Fibroblast of skin of right biceps (primary cell): ENCODE measurements at regions not wholly inside any gene's neighbourhood (a gene's known extent, or its start where the extent isn't known, plus 50 kb on each side); places are given as distances from the start of the nearest gene placed in this dataset.

ENCODE experiments used
- DNase-seq: peaks from one replicate; pipeline ENCODE4 v3.0.0-alpha.2; 2013

DNA sequence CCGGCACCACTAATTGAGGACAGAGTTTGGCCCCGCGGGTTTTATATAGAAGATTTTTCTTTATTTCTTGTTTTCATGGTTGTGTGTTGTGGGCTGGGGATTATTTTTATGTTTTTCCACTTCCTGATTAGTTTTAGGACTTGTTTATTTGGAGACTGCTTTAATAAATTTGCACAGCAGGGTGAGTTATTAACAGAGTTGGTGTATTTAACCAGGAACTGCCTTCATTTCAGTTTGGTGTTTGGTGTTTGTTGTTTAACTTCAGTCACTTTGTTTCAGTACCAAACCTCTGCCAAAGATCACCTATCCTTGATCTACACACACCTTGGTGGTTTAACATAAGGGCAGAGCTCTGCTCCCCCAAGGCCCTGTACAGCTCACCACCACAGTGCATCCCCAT lies 103.5 kb upstream of the LMO4 start:
- DNase-seq = no peak

DNA sequence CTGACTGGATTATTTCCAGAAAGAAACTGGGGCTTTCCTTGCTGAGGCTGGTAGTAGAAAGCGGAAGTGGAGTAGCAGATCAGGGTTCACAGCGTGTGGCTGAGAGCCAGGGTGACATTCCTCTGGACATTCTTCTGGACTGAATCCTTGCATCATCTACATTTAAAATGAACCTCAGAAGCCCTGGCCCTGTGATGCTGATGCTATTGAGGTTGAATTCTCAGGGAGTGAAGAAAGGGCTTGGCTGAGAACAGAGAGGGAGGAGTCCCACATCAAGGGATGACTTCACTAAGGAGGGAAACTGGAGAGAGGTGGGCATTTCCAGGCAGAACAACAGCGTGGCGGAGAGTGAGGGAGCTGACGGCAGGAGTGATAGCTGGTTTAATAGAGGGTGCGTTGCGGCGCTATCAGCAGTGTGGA lies 102.3 kb upstream of the LMO4 start:
- peak; percentile 99 for DNase-seq

DNA sequence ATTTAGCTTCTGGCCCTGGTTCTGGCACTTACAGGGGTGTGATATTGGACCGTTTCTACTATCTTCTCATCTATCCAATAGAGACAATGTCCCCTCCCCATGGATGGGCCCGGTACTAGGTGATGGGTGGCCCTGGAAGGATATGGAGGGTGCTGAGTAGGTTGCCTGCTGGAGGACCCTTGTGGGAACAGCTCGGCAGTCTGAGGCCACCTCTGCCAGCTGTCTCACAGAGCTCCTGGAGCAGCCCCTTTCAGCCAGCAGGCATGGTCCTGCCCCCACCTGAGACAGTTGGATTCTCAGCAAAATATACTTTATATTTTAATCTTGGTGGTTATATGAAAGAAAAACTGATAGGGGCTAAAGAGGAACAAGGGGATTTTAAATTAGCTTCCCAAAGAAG lies 101.0 kb upstream of the LMO4 start:
- DNase-seq = no peak

DNA sequence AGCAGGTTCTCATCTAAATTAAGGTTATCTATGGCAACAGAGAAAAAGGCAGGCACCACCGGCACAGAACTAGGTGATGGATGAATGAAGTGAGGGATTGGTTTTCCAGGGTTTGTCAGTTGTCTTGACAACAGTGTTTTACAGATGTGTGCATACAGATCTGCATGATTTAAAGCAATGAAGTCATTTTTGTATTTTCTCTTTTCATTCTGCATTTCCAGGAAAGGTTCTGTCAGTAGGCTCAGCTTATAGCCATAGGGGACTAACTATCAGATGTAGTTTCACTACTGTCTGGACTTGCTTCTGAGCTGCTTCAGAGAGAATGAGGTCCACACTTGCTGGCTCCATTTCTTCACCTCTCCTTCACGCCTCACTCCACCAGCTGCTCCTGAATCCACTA lies 98.2 kb upstream of the LMO4 start:
- no peak for DNase-seq

DNA sequence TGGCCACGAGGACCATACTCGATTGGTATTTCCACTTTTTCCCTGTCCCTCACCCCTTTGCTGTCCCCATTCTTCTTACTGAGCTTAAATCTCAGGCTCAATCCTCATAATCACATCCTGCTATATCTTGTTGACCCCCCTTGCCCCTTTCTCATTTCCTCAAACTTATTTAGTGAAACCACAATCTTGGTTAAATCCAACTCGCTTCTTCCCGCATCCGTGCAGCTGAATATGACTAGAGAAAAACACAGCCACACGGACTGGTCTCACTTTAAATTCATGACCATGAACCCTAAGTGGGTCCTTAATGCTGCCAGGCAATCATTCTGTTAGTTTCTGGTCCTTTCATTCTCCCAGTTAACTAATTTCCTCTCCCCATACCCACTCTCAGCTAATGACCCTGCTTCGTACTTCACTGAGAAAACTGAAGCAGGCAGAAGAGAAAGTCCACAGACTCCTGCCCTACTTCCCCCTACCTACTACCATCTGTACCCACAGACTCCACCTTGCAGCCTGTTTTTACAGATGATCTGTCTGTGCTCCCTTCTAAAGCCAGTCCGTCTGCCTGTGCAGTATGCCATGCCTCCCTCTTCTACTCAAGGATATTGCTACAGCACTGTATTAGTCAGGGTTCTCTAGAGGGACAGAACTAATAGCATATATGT lies 96.8 kb upstream of the LMO4 start:
- DNase-seq = no peak

DNA sequence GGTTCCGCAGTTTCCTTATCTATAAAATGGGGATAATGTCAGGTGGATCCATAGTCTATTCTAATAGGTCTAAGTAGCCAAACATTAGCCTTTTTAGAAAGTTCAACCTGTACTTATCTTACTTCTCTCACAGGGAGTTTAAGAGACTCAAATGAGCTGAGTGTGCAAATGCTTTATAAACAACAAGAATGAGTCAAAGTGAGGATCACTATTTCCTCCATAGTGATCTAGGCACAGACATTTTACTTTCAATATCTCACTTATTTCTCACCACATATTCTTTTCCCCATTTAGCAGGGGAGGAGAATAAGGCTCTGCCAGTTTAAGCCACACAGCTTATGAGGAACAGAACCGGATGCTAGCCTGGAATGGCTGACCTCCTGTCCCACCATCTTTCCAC lies 92.1 kb upstream of the LMO4 start:
- DNase-seq = peak; percentile 7

DNA sequence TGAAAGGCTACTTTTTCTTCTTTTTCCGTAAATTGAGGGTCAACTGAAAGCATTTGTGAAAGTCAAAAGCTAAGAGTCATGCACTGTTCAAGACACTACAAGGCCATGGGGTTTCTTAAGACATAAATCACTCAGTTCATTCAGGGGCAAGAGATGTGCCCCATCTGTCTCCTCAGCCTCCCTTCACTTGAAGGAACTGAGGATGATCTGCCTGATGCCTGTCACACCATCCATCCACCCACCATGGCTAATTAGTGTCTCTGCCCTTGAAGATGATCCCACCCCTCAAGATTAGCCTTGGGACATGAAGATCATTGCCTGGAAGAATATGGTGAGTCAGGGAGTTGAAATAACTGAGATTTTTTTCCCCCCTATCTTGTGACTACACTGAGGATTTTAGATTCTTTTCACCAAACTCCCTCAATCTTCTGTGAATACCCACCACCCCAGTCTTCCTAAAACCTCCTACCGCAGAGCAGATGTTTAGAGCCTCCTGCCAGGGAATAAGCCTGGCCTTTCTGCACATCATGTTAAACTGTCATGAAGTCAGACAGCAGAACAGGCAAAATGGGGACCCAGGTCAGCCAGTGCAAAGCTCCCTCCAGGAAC lies 88.6 kb upstream of the LMO4 start:
- DNase-seq = no peak

DNA sequence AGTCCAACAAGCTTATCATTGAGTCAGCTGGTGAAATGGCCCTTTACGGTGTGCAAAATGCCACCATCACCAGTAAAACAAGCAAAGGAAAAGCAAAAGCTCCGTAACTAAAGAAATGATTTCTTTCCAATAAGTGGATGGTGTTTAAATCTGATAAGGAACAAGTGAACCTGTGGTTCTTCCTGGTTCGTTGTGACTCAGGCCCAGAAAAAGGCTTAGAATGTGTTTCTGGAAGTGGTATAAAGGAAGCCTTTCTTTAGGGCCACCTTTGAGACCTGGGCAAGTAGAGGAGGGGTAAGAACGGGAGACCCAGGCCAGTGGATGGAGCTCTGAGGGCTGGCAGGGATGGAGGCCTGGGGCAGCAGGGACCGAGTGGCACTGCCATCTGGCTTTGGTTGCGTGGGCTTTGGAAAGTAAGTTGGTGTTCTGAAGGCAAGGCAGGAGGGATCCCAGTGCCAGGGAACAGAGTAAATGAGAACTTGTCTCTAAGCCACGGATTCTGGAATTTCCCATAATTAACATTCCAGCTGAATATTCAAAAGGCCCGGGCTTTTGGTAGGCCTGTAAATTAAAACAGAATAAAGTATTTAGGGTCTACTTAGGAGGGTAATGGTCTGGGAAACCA lies 87.9 kb upstream of the LMO4 start:
- peak; percentile 5 for DNase-seq

DNA sequence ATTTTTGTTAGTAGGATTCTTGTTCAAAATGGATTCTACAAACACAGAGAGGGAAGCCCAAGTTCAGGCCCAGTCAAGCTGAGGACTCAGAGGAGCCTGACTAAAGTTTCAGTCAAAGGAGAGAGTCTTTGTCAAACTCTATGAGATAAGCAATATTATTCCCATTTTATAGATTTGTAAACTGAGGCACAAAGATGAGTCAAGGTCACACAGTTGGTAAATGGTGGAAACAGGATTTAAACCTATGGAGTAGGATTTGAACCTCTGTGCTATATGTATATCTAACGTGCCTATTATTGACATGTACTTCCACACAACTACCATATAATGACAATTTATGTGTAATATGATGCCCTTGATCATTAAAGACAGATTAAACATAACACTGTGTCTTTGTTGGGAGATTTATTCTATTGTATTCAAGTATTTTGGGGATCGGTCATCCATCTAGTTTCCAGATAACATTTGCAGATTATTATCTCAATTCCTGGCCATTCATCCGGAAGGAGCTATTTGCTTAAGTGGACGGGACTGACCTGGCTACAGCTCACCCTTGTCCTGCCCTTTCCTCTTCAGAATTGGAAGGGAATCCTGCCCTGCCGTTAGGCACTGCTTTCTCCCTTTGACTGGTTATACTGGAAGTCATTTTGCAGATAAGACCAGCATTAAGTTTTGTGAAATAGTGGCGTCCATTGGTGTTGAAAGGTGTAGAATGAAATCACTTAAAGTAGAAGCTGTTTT lies 86.1 kb upstream of the LMO4 start:
- no peak for DNase-seq

DNA sequence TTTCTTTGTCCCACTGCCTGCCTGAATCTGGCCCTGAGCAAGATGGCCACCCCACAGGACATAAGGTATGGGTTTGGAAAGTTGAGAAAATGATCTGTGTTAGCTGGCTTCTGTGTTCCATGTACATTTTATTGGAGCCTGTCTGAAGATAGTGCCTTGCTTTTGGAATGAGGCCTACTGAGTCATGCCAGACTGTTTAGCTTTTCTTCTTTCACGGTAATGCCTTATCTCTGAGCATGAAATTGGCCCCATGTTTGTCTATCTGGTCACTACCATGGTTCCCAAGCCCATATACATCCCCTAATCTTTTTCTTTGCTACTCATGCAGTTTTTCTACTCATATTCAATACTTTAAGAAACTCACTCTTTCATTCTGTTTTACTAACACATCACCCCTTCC lies 85.1 kb upstream of the LMO4 start:
- peak; percentile 48 for DNase-seq

DNA sequence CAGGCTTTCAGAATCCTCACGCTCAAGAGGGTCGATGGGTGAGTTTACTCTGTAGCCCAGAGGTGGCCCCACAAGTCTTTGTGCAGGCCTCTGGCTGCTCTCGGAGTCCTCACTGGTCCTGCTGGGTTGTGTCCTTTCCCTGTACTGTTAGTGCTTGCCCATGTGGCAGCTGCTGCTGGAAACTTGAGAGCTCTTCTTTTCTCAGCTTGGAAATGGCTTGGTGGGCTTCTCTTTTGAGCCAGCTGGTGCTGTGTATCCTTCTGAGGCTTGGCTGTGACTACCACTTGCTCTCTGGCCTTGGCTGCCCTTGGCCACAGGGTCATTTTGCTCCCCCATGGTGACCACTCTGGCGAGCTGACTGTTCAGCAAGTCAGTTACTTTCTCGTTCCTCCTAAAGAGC lies 82.2 kb upstream of the LMO4 start:
- no peak for DNase-seq

DNA sequence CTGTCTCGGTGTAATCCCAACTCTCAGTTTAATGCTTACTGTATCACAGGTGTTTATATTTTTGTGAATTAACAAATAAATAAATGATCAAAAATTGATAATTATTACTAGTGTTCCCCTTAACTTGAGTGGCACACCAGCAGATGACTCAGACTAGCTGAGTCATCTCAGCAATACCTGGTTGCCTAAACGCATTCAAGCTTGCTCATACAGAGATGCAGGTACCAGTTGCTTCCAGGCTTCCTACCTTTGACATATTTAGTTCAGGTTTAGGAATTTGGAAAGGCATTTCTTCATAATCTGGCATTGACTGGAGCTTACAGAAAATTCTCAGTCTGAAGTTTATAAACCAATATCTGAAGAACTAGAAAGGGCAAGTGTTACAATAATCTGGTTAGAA lies 78.9 kb upstream of the LMO4 start:
- DNase-seq = no peak

DNA sequence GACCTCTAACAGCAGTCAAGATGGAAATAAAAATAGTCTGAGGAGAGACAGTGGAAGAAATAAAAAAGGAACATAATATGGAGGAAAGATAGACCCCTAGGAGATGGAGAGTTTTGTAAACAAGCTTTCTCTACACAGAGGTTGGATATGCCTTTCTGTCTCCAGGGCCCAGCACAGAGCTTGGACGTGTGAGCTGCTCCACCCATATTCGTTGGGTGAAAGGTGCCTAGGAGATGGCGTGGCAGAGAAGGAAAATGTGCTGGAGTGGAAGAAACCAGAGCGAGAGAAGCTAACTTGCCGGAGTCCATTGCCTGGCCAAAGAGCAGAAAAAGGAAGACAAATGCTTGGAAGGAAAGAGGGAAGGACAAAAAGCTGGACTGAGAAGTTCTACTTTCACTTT lies 78.3 kb upstream of the LMO4 start:
- DNase-seq = no peak

DNA sequence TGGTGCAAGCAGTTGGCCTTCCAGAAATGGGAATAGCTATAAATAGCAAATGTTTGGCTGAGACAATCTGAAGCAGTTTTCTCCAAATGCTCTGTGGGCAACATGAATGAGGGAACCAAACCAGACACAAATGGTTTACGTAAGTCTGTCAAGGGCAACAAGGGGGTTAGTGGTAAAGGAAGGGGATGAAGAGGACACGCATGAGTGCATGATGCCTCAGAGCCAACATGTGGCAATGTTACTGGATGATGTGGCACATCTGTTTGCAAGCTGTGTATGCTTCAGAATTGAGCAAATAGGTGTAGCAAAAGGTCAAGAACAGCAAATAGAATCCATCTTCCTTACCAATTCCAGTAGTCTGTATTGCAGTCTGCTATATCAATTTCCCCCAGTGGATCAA lies 76.3 kb upstream of the LMO4 start:
- peak; percentile 70 for DNase-seq

DNA sequence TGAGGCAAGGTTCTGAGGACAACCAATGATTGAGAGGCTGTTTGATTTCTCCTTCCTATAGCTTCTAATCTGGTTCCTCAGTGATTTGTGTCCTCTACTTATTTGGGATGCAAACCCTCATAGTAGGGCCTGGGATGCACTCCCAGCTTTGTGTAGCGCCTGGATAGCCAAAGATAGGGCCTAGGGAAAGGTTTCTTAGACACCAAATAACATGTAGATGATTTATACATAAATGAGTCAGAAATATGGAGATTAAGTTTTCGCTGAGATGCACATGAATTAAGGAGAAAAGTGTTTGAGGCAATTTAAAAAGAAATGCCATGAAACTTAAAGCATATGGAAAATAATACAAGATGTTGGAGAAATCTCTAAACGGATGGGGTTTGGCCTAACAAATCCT lies 66.0 kb upstream of the LMO4 start:
- no peak for DNase-seq

DNA sequence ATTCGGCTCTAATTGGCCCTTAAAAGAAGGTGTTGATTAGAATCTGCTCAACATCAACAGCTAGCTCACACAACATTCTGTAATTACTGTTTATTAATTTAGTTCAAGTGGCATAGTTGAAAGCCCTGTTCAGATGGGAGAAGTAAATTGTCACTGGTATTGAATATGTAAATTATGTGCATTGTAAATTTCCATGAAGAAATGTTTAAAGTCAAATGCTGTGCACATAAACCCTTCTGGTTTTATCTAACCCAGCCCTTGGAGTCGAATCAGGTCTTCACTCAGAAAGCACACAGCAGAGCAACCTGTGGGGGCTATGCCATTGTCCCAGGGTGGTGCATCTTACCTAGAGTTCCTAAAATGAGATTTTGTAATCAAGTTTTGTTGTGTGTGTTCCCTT lies 65.4 kb upstream of the LMO4 start:
- DNase-seq = no peak

DNA sequence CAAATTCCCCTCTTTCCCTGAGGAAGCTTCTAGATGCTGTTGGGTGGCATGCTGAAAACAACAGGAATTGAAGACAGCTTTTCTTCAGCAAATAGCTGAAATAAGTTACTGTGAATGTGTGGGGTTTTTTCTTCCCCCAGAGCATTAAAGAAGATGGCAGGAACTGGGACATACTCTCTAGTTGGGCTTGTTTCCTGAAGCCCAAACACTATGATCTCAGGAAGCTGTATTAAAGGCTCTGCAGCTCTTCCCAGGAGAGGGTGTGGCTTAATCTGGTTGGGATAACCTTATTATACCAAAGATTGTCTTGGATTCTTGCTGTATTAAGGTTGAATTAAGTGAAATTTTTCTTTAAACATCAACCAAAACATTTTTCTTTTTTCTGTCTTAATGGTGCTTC lies 64.9 kb upstream of the LMO4 start:
- no peak for DNase-seq

DNA sequence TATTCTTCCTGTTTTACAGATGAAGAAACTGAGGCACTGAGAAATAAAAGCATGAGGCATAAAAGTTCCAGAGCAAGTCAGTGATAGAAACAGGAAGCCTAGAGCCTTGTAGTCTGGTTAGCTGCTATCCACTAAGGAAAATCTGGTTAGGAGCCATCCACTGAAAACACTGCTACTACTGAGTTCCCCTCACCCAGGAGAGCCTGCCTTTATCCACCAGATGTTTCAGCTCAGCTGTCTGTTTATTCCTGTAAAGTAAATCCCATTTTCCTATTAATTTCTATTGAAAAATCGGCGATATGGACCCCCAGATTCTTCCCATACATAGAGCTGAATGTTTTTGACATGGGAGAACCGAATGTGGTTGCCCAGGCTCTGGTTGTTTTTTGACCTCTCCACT lies 63.7 kb upstream of the LMO4 start:
- DNase-seq = no peak

DNA sequence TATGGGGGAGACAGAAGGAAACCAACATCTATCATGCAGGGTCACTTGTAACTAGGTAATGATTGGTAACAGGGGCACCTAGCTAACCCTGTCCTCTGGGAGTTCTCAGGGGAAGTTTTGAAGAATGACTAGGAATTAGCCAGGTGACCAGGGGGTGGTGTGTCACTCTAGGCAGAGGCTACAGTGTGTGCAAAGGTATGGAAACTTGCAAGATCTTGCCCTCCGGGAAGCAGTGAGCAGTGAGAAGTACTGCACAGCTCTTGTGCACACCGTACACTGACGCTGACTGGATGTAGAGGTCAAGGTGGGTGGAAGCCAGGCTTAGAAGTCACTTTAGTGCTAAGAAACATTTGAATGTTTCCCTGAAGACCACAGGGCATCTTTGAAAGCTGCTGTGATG lies 62.9 kb upstream of the LMO4 start:
- no peak for DNase-seq

DNA sequence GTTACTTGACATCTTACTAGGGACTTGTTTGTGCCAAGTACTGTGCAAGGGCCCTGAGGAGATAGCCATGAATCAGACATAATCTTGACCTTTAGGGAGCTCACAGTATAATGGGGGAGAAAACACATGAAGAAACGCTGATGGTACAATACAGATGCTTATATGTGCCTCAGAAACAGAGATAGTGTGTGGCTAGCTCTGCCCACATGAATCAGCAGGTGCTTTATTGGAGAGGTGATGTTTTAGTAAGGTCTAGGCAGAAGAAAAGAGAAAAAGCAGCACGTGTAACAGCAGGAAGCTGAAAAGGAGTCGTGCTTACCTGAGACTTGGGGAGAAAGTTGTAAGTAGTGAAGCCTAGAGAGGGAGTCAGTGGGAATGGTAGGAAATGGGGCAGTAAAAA lies 60.6 kb upstream of the LMO4 start:
- DNase-seq = no peak

DNA sequence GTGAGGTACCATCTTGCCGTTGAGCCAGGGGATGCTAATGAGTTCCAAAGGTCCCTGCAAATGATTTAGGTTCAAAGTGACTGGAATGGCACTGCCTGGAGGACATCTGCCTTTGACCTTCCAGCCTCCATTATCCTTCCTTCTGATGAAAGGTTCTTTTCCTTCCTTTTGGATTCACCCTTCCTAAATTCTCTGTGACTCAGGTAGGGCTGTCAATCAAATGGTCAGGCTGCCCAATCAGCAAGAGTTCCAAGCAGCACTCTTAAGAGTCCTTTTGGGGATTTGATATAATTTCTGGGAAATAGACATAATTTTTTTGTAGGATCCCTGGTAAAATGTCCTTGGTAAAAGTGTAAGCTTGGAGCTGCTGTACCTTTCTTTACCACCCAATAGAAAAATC lies 58.8 kb upstream of the LMO4 start:
- no peak for DNase-seq

DNA sequence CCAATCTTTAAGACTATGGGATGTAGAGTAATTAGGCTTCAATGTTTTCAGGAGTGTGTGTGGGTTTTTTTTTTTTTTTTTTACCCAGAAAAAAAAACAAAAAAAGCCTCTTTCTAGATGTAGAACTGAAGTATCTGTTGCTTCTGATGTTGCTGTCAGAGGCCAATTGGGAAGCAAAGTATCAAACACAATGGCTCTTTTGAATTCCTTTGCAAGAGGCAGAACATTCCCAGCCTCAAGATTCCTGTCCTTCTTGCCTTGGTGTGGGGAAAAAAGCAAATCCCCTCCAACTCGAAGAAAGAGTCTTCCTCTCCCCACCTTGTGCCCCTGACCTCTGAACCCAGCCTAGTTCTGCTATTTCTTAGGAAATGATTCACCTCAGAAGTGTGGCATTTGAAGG lies 55.4 kb upstream of the LMO4 start:
- no peak for DNase-seq

DNA sequence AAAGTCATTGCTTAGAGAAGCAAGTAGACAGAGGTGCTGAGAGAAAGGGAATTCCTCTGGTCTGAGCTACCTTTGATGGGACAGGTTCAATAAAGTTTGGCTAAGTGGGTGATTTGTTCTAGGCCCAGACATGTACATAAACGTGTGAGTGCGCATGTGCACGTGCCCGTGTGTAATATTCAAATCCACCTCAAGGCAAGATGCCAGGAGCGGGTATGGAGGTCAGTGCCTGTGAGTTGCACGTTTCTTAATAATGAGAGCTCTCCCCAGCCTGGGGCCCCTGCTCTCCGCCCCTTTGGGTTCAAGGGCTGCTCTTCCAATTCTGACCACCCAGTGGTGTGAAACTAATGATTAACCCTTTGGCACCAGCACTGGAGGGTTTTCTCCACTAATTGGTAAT lies 53.8 kb upstream of the LMO4 start:
- DNase-seq = no peak
